GM03348 (cell line): ENCODE measurements at regions not wholly inside any gene's neighbourhood (a gene's known extent, or its start where the extent isn't known, plus 50 kb on each side); places are given as distances from the start of the nearest gene placed in this dataset.

ENCODE experiments used
- DNase-seq: peaks from one replicate; pipeline ENCODE4 v3.0.0; 2012; ENCODE audit warnings: low spot score

DNA sequence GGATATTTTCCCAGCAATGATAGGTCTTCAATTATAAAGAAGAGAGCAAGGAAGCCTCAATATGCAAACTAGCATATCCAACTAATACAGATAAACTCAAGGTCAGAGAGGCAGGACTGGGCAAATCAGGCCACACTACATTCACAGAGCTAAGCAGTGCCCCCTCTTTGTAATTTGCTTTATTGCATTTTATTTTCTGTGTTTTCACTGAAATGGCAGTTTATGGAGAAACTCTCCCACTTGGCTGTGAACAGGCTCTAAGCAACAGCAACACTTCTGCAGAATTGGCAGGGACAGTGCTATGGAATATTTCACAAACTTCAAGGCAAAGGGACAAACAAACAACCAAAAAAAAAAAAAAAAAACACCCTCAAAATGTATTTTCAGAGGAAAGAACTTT is 93.4 kb upstream of the SOD1 start:
- no peak for DNase-seq

DNA sequence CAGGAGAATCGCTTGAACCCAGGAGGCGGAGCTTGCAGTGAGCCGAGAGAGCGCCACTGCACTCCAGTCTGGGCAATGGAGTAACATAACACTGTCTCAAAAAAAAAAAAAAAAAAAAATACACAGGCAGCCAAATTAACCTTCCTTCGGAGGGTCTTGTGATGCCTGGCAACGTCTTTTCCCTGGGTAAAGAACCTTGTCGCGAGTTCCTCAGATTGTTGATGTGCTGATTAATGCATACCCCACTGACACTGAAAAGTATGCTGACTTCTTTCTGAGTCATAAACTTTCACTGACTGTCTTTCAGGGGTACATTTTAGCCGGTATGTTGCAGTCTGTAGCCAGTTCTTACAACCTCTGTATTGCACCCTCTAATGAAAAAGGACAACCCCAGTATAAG is 95.1 kb upstream of the SOD1 start:
- no peak for DNase-seq

DNA sequence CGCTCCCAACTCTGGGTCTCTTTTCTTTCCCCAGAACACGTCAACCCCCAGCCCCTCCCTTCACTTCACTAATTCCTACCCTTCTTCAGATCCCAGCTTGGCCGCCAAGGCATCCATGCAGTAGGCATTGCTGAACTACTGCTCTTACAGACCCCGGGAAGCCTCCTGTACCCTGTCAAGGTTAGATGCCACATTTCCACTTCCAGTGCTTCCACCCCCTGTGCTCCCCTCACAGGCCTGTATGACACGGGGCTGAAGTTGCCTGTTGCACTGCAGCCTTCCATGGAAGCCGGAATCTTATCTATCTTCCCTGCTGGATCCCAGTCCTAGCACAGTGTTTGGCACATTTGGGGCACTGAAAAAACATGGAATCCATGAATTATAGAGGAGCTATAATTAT is 99.0 kb upstream of the SOD1 start:
- DNase-seq, result no peak

DNA sequence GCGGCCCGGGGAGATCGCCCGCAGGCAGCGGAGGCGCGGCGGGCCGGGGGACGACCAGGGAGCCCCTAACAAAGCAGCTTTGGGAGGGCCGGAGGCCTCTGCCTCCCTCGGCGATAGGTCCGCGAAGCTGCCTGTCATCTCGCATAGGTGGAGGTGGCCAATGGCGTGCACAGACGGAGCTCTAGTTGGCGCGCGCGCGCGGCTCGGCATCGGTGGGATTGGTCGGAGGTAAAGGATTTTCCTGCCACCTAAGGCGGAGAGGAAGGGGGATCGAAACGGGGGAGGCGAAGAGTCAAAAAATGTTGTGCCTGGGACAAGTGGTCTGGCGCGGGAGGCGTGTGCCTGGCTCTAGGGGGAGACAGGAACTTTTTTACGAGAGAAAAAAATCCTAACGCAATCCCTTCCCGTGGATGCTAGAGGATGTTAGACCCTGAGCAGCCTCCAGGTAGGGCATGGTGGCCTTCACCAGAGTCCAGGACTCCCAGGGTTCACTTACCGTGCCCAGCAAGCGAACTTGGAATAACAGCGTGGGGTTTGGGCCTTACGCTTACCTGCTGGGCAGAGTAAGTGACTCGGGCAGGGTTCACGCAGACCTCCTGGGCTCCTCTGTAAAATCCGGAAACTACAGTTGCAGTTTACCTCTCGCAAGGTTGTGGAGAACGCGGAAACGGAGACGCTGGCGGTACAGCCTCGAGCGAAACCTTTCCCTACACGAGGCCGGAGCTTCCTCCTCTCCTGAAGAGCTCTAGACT is 99.9 kb upstream of the SOD1 start:
- peak; percentile 90 for DNase-seq

DNA sequence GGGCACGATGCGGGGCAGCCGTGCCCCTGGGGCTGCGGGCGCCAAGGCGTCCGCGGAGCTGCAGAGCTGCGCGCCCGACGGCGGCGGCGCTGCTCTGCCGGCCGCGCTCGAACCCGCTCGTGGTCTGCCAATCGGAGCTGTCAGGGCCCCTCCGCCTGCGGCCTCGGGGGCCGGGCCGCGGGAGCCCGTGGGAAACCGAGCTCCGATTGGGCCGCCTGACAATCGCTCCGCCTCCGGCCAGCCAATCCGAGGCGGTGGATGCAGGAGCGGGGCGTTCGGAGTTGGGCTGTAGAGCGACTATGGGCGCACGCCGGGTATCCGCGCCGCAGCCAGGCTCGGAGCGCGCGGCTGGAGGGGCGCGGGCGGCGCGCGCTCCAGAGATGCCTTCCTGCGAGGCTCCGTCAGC is 100.5 kb upstream of the SOD1 start:
- peak; percentile 92 for DNase-seq

DNA sequence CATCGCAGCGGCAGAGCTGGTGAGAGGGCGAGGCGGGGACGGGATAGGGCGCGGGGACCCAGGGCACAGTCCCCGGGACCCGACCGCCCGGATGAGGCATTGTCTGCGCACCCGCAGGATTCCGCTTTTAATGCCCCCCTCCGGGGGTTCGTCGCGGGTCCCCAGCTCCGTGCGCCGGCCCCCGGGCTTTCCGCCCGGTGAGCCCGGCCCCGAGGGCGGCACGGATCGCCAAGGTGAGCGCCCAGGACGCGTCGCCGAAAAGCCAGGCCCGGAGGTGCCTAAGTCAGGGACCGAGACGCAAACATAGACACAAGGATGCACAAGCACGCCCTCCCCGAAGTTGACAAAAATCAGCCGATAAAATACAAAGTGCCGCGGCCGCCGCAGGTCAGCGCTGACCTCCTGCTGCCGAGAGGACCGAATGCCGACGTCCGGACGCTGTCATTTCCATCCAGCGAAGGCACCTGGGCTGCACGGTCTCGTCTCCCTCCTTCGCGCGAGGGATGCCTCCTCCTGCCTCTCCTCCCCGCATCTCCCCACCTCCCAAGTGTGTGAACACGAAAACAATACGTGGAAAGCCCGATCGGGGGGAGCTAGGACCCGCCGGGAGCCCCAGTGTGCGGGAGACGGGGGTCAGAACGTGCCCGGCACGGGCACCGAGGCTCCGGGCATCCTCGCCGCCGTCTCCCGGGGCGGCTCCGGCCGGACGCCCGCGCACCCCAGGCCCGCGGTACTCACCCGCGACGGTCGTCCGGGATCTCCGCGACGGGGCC is 101.1 kb upstream of the SOD1 start:
- no peak for DNase-seq

DNA sequence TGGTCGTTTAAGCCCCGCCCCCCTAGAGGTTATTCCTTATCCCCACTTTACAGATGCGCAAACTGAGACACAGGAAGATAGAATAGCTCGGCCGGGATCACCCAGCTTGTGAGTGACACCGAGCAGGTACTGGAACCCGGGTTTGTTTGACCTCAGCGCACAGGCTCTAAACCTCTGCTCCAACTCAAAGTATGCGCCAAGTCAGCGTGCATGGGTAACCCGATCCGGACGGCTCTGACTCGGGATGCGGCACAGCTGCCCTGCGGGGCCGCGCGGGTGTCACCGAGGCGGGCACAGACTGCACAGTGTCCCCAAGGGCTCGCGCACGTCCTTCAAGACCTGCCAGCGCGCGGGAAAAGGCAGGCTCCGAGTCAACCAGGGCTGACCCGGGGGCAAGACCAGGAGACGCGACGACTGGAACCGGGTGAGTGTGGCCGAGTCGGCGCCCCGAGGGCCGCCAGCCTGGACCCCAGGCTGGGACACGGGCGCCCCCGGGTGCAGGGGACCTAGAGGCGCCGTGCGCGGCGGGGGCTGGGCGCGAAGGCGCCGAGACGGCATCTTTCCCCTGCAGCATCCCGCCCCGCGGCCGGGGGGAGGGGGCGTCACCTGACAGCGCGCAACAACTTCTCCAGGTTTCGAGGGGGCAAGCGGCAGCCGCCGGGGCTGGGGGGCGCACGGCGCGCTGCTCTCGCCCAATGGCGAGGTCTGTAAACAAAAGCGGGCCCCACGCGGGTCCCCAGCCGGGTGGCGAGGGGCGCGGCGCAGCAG is 101.9 kb upstream of the SOD1 start:
- no peak for DNase-seq

DNA sequence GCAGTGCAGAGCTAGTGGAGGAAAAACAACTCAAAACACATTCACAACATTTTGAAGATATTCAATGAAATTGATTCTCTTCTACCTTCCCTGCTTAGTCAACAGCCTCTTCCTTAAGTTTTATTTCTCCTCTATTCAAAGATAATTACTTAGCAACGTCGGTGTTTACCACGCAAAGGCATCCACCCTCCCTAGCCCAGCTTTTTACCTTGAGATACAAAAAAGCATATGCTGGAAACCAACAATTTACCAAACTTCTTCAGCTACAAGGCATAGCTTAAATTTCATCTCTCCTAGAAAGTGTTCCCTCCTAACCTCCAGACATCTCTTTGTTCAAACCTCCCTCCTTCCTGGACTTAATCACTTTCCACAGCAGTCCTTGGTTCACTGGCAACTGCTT is 102.8 kb upstream of the SOD1 start:
- DNase-seq, result no peak

DNA sequence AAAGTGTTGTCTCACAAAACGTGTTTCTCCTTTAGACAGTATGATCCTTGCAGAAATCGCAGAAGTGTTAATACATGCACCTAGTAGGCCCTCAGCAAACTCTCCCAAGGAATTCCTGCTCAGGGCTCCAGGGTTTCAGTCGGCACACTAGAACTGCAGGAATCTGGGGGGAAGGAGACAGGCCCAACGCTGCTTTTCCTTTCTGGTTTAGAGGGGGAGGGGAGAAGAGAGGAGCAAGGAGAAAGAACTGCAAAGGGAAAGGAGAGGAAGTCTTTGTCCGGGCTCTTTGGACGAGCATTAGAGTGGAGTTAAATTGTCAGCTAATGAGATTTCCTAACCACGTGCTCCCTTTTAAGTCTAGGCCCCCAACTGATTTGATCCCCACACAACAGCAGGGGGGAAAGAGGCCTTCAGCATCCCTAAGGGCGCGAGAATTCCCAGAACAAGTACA is 103.7 kb upstream of the SOD1 start:
- no peak for DNase-seq

DNA sequence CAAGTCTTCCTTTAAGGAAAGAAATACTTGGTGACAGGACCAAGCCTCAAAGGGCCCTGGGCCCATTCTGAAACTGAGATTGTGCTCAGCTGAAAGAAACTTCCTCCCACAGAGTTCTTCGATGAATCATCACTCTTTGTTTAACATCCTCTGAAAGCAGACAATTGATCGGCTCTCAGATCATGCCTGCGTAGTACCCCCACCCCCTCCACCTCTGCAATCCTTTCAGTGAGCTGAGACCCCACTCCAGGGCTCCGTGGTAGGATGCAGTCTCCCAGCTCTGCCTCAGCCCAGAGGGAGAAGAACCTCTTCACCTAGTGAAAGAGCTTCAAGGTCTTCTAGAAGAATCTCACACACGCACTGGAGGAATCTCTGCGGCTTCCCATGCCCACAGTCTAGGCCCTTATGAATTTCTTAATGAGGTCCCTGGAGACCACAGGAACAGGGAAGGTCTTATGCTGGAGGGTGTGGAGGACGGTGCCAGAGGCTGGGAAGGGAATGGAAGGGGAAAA is 104.9 kb upstream of the SOD1 start:
- DNase-seq, result peak; percentile 43

DNA sequence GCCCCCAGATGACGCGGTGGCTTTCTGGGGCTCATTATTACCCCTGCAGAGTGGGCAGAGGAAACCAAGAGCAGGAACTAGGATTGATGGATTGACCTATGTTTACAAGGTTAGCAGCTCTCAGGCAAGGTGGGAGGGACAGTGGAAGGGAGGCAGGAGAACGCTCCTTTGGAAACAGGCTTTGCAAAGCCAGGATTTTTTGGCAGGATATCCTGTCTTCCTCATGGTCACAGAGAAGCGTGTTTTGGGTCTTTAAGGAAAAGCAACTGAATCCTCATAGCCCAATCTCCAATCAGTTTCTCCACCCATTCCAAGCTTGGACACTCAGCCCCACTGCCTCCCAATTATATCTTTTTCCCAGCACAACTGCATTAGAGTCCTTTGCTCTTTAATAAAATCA is 105.6 kb upstream of the SOD1 start:
- DNase-seq, result no peak

DNA sequence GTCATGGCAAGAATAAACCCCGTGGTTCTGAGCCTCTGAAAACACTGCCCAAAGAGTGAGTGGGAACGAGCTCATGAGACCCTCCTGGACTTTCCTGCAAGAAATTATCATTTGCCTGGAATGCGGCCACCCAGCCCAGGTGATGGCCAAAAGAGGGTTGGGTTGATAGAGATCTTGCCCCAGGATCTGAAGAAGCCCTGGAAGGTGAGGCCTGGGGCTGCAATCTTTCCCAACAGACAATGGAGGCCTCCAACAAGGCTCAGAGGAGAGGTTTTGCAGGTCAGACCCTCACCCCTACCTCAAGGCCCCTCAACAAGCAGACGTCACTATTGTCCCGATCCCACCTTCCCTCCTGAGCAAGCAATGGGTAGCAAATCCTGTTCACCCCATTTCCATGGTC is 106.0 kb upstream of the SOD1 start:
- no peak for DNase-seq

DNA sequence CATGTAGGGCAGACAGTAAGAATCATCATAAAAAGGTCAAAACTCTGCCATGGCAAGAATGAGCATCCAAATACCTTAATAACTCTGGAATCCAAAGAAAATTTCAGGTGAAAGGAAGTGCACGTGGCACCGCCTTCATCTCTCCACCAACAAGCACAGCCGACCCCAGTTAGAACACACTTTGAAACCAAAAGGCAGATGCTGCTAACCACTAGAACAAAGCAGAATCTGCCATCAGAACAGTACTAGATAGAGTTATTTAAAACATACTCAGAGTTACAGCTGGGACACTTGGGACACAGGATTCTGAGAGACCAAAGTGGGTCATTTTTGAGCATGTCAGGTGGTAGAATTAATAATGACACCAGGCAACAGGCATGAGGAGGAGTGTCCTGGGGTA is 106.7 kb upstream of the SOD1 start:
- DNase-seq, result no peak

DNA sequence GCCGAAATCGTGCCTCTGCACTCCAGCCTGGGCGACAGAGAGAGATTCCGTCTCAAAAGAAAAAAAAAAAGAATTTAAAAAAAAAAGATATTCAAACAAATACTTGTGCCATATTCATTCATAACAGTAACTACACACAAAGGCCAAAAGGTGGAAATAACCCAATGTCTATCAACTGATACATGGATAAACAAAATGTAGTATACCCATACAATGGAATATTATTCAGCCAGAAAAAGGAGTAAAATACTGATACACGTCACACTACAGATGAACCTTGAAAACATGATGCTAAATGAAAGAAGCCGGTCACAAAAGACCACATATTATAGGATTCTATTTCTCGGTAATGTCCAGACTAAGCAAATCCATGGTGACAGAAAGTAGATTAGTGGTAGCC is 109.4 kb upstream of the SOD1 start:
- no peak for DNase-seq

DNA sequence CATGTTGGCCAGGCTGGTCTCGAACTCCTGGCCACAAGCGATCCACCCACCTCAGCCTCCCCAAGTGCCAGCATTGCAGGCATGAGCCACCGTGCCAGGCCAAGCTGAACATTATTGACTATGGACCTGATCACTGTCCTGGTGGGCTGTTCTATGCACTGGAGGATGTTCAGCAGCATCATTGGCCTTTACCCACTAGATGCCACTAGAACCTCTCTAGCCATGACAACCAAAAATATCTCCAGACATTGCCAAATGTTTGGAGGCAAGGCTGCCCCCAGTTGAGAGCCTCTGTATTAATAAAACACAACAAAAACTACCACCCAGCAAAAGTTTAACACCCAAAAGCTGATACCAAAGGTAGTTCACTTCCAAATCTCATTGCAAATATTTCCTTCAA is 110.8 kb upstream of the SOD1 start:
- DNase-seq, result no peak

DNA sequence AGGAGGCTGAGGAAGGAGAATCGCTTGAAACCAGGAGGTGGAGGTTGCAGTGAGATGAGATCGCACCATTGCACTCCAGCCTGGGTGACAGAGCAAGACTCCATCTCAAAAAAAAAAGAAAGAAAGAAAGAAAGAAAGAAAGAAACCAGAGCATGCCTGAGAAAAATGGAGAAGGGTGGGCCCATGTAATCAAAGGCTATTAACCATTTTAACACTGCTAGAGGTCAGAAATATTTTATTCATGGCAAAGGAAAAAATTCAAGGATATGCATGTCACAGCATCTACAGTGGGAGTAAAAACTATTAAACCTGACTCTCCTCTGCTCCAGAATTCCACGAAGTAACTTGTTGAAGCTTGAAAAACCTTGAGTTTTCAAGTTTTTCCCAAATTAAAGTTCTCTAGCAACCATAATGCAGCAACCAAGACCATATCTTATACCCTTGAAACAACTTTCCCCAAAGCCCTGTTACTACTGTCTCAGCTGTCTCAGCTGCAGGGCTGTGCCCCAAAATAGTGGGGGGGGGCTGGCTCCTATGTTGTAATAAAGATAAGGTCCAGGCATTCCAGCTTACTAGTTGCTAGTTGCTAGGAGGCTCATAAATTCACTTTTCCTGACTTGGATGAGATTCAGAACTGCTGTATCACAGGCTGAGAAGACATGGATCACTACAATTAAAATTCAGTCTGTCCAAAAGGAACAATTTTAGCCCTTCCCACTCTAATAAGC is 112.9 kb upstream of the SOD1 start:
- no peak for DNase-seq

DNA sequence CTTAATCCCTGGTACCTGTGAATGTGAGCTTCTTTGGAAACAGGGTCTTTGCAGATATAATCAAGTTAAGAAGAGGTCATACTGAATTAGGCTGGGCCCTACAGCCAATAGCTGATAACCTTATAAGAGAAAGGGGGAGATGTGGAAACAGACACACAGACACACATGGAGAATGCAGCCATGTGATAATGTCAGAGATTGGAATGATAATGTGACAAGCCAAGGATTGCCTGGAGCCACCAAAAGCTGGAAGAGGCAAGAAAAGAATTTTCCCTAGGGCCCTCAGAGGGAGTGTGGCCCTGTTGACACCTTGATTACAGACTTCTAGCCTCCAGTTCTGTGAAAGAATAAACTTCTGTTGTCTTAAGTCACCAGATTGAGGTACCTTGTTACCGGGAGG is 114.5 kb upstream of the SOD1 start:
- DNase-seq, result no peak

DNA sequence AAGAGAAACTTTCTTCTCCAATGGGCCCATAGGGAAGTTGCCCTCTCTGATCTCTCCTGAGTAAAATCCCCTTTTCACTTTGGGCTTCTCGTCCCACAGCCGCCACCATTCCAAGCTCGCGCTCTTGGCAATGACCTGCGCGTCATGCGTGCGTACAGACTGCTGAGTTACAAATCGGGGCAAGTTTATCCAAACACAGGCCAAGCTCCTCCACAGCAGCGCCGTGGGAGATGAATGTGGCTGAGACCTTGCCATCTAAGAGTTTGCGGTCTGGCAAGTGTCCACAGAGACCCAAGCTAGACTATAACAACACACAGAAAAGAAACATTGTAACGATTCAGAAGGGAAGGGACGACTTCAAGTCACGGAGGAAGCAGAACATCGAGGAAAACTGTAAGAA is 116.3 kb upstream of the SOD1 start:
- DNase-seq, result no peak

DNA sequence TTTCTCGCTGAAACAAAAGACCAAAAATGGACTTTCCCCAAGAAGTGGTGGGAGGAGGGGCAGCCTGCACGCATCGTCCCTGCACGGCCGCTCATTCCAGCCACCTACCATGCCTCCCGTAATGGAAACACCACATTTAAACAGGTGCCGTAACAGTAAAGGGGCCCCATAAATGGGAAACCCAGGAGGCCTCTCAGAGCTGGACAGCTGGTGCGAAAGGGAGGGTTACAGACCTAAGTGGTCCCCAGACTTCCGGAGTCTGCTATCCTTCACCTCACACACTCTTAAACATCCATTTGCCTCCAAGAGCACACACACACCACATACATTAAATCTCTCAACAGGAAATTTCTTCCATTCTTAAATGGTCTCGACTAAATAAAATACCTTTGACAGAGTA is 120.7 kb upstream of the SOD1 start:
- no peak for DNase-seq

DNA sequence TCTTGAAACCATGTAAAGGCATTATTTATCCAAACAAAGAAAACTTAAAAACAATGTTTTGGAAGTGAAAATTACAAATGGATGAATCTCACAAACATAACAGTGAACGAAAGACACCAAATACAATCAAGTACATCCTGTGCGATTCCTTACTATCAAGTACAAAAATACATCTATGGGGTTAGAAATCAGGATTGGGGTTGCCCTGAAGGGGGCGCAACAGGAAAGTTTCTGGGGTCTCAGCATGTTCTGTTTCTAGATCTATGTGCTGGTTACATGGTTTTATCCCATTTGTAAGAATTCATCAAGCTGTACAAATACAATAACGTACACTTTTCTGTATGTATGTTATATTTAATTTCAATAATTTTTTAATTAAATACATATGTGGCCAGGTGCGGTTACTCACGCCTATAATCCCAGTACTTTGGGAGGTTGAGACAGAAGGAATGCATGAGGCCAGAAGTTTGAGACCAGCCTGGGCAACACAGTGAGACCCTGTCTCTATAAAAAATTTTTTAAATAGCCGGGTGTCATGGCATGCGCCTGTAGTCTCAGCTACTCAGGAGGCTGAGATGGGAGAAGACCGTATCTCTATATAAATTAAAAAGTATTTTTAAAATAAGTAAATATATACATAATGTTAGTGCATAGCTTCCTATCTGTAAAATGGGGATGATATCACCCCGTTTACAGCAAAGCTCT is 121.5 kb upstream of the SOD1 start:
- DNase-seq, result no peak

DNA sequence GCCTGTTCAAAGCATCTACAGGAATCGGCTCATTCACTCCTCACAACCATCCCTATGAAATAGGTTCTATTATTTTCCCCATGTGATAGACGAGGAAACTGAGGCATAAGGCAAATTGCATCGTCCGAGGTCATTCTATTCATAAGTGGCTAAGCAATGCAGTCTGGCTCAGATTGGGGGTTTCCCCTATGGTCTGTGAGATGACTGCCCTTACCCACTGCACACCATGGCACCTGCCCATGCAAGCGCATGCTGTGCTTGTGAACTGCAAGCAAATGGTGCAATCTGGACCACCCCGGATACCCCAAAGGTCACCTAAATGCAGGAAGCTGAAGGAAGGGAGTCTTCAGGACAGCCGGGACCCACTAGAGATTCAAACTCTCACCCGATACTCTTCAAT is 123.4 kb upstream of the SOD1 start:
- no peak for DNase-seq
